K562 (cell line): ENCODE measurements at regions not wholly inside any gene's neighbourhood (a gene's known extent, or its start where the extent isn't known, plus 50 kb on each side); places are given as distances from the start of the nearest gene placed in this dataset.

Source experiments
- ATF7 ChIP-seq: fragments of 450-650 bp; IDR thresholded peaks from 2 replicates; pipeline ENCODE4 v1.7.1; 2014; ENCODE audit warnings: mild to moderate bottlenecking, moderate library complexity
- BRF1 ChIP-seq: IDR thresholded peaks from 3 replicates; pipeline ENCODE4 v1.6.1; 2011; ENCODE audit warnings: borderline replicate concordance, mild to moderate bottlenecking; ENCODE audit not compliant: insufficient read length; ENCODE audit errors: extremely low read depth
- CBX8 ChIP-seq: fragments of 200-600 bp; sonication (generic); IDR thresholded peaks from 2 replicates; pipeline ENCODE4 v1.6.1; 2012; ENCODE audit warnings: borderline replicate concordance, mixed run types, low read depth, mild to moderate bottlenecking, moderate library complexity, mixed read lengths, low read length, control low read depth, inconsistent platforms; ENCODE audit not compliant: poor library complexity, severe bottlenecking; ENCODE audit errors: extremely low read depth
- CEBPG ChIP-seq, 3 experiments: fragments of 200-800 bp in 1 of 3; sonication (Bioruptor generic) in 1 of 3; sonication (generic) in 1 of 3; formaldehyde crosslinking in 1 of 3; IDR thresholded peaks in 2 of 3; conservative IDR thresholded peaks in 1 of 3; 2 replicates each; pipeline versions ENCODE4 v1.6.1 to v1.8.0; 2016 to 2022; ENCODE audit warnings: missing compliant biosample characterization in 2 of 3, missing genetic modification characterization in 2 of 3, mild to moderate bottlenecking in 1 of 3, missing genetic modification reagents in 1 of 3
- CREBBP ChIP-seq: IDR thresholded peaks from one replicate; pipeline ENCODE4 v1.6.1; 2012; ENCODE audit warnings: low read depth, mild to moderate bottlenecking, control low read depth, inconsistent platforms, low read length
- DDX20 ChIP-seq: fragments of 450-650 bp; IDR thresholded peaks from 2 replicates; pipeline ENCODE4 v1.6.1; 2016; ENCODE audit warnings: missing genetic modification characterization, low read depth, mild to moderate bottlenecking, missing compliant biosample characterization, moderate library complexity
- FOXA1 ChIP-seq: fragments of 450-650 bp; IDR thresholded peaks from 2 replicates; pipeline ENCODE4 v1.6.1; 2016; ENCODE audit warnings: mild to moderate bottlenecking, borderline replicate concordance
- FOXJ3 ChIP-seq: sonication (generic); formaldehyde crosslinking; IDR thresholded peaks from 2 replicates; pipeline ENCODE4 v1.4.0; 2020; ENCODE audit warnings: mild to moderate bottlenecking, missing genetic modification reagents
- HDAC1 ChIP-seq, 2 experiments: fragments of 450-650 bp; IDR thresholded peaks; 2 replicates each; pipeline ENCODE4 v1.6.1; 2016 to 2017; ENCODE audit warnings: inconsistent platforms in 1 of 2, mild to moderate bottlenecking in 1 of 2, moderate library complexity in 1 of 2
- IRF2 ChIP-seq: sonication (generic); formaldehyde crosslinking; IDR thresholded peaks from 2 replicates; pipeline ENCODE4 v1.8.1; 2022; ENCODE audit warnings: mild to moderate bottlenecking, missing genetic modification reagents
- KAT8 ChIP-seq: fragments of 450-650 bp; IDR thresholded peaks from 2 replicates; pipeline ENCODE4 v1.6.1; 2016; ENCODE audit warnings: low read depth, mild to moderate bottlenecking
- MIER1 ChIP-seq: fragments of 450-650 bp; IDR thresholded peaks from 2 replicates; pipeline ENCODE4 v1.6.1; 2016; ENCODE audit warnings: antibody characterized with exemption, mild to moderate bottlenecking, low read depth
- MTA1 ChIP-seq: fragments of 450-650 bp; IDR thresholded peaks from 2 replicates; pipeline ENCODE4 v1.6.1; 2017; ENCODE audit warnings: borderline replicate concordance
- POLR2AphosphoS5 ChIP-seq: IDR thresholded peaks from 2 replicates; pipeline ENCODE4 v1.6.1; 2011; ENCODE audit warnings: mild to moderate bottlenecking, low read depth, low read length, moderate library complexity; ENCODE audit not compliant: control insufficient read depth, insufficient read depth
- PTRF ChIP-seq: fragments of 450-650 bp; IDR thresholded peaks from 2 replicates; pipeline ENCODE4 v1.6.1; 2016; ENCODE audit warnings: mild to moderate bottlenecking, missing genetic modification characterization, missing compliant biosample characterization
- SMARCC2 ChIP-seq: fragments of 450-650 bp; IDR thresholded peaks from 2 replicates; pipeline ENCODE4 v1.6.1; 2017; ENCODE audit warnings: antibody characterized with exemption, moderate library complexity, mild to moderate bottlenecking, low read depth
- STAT6 ChIP-seq: sonication (generic); formaldehyde crosslinking; IDR thresholded peaks from 2 replicates; pipeline ENCODE4 v1.8.1; 2023; ENCODE audit warnings: mild to moderate bottlenecking, missing genetic modification reagents
- ZNF347 ChIP-seq: fragments of 450-650 bp; formaldehyde crosslinking; IDR thresholded peaks from 2 replicates; pipeline ENCODE4 v1.4.0; 2020; ENCODE audit warnings: low read depth, mild to moderate bottlenecking, moderate library complexity
- TF ChIP-seq, protein P1 (sequence below): sonication (generic); formaldehyde crosslinking; IDR thresholded peaks from 2 replicates; pipeline ENCODE4 v1.8.1; 2023; ENCODE audit warnings: mild to moderate bottlenecking, missing genetic modification reagents
- TF ChIP-seq, protein P2 (sequence below): IDR thresholded peaks from 2 replicates; pipeline ENCODE4 v1.6.1; 2011; ENCODE audit warnings: borderline replicate concordance, low read depth, mild to moderate bottlenecking, moderate library complexity, low read length; ENCODE audit not compliant: insufficient read depth, poor library complexity, severe bottlenecking

DNA sequence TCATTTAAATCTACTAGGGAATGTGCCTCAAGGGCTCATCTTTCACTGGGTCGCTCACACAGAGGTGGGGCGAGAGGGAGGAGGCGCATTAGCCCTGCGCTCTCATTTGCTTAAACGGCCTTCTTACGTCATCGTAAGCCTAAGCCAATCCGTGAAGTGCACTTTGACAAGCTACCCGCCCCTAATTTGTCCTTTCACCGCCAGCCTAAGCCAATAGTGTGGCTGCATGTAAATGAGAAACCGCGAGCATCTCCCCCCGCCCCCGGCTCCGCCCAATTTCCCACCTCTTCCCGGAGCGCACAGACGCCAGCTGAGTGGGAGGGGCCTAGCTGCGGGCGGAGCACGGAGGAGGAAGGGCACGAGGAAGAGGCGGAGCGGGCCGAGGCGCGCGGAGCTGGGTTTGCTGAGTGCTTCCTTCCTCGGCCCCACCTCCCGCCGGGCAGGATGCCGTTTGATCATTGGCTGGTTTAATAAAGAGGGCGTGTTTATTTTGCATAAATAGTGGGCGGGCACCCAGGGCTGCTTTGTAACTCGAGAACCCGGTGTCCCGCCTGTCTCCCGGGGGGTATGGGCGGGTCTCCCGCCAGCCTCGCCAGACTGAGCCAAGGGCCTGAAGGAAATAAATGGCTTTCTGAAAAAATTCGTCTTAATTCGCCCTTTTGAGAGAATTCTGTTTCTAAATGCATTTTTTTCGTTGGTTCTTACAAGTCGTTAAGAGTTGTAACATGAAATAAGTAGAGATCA lies 289.6 kb upstream of the NFE2L3 start (continued):
- TF ChIP-seq ATF7 (peak; percentile 98), CREBBP (no peak), FOXA1 (no peak), BRF1 (no peak), MIER1 (no peak), POLR2AphosphoS5 (peak; percentile 79), ZNF347 (no peak), HDAC1 (IDR thresholded peaks at IDR 0.05) (no peak), PTRF (no peak), IRF2 (CRISPR knock-in tag) (no peak), CEBPG (CRISPR knock-in tag; IDR thresholded peaks at IDR 0.05) (peak; percentile 70), CEBPG (tag; conservative IDR thresholded peaks at IDR 0.05 in 1 of 2, IDR thresholded peaks at IDR 0.05 in 1 of 2) (peak; percentile 83 to 95), KAT8 (no peak), STAT6 (no peak), FOXJ3 (no peak), MTA1 (no peak), CBX8 (no peak), DDX20 (tag) (no peak), SMARCC2 (no peak)
- TF ChIP-seq, protein P1, sequence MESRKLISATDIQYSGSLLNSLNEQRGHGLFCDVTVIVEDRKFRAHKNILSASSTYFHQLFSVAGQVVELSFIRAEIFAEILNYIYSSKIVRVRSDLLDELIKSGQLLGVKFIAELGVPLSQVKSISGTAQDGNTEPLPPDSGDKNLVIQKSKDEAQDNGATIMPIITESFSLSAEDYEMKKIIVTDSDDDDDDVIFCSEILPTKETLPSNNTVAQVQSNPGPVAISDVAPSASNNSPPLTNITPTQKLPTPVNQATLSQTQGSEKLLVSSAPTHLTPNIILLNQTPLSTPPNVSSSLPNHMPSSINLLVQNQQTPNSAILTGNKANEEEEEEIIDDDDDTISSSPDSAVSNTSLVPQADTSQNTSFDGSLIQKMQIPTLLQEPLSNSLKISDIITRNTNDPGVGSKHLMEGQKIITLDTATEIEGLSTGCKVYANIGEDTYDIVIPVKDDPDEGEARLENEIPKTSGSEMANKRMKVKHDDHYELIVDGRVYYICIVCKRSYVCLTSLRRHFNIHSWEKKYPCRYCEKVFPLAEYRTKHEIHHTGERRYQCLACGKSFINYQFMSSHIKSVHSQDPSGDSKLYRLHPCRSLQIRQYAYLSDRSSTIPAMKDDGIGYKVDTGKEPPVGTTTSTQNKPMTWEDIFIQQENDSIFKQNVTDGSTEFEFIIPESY: no peak
- TF ChIP-seq, protein P2, sequence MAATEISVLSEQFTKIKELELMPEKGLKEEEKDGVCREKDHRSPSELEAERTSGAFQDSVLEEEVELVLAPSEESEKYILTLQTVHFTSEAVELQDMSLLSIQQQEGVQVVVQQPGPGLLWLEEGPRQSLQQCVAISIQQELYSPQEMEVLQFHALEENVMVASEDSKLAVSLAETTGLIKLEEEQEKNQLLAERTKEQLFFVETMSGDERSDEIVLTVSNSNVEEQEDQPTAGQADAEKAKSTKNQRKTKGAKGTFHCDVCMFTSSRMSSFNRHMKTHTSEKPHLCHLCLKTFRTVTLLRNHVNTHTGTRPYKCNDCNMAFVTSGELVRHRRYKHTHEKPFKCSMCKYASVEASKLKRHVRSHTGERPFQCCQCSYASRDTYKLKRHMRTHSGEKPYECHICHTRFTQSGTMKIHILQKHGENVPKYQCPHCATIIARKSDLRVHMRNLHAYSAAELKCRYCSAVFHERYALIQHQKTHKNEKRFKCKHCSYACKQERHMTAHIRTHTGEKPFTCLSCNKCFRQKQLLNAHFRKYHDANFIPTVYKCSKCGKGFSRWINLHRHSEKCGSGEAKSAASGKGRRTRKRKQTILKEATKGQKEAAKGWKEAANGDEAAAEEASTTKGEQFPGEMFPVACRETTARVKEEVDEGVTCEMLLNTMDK: no peak
